ENCODE measurements at regions not wholly inside any gene's neighbourhood (a gene's known extent, or its start where the extent isn't known, plus 50 kb on each side); places are given as distances from the start of the nearest gene placed in this dataset.

GRCh38 chr6:168371981-168372711 is 52.6 kb upstream of the DACT2 start:
- no peak for DNase-seq
- peaks cover 0 to 5% of the 10 kb centered on the region in 2 donors for H3K4me1 ChIP-seq (replicated peaks in 1 of 2)
- WGBS, 4 donors, result 86 to 92% (median 90%) methylated on average over 15 to 21 of the region's 21 CpGs

DNA sequence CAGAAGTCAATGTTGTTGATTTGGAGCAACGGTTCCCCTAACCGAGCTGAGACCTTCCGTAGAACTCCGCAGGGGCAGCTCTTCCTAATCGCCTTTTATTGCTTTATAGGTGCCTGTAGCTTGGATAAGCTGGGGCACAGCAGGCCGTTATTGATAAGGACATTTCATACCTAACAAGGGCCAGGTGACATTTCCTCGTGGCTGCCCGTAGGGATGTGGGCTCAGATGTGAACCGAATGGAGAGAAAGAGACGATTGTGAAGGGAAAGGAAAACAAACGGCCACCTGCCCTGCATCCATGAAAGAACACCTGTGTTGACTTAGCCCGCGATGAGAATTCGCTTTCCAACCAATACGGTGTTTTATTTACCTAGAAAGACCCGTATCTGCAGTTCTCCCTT is 53.3 kb upstream of the DACT2 start:
- WGBS, 4 donors, result 78 to 86% (median 84%) methylated on average over 16 of the region's 16 CpGs
- no peak overlapping the region for H3K4me3 ChIP-seq
- H3K4me1 ChIP-seq (replicated peaks in 1 of 2), result peaks cover 0 to 3% of the 10 kb centered on the region in 2 donors
- DNase-seq, result no peak
- no peak for TF ChIP-seq POLR2A (IDR thresholded peaks at IDR 0.05)
- TF ChIP-seq, protein P1, sequence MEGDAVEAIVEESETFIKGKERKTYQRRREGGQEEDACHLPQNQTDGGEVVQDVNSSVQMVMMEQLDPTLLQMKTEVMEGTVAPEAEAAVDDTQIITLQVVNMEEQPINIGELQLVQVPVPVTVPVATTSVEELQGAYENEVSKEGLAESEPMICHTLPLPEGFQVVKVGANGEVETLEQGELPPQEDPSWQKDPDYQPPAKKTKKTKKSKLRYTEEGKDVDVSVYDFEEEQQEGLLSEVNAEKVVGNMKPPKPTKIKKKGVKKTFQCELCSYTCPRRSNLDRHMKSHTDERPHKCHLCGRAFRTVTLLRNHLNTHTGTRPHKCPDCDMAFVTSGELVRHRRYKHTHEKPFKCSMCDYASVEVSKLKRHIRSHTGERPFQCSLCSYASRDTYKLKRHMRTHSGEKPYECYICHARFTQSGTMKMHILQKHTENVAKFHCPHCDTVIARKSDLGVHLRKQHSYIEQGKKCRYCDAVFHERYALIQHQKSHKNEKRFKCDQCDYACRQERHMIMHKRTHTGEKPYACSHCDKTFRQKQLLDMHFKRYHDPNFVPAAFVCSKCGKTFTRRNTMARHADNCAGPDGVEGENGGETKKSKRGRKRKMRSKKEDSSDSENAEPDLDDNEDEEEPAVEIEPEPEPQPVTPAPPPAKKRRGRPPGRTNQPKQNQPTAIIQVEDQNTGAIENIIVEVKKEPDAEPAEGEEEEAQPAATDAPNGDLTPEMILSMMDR (IDR thresholded peaks at IDR 0.05), result no peak
- no peaks in the 10 kb centered on the region for H3K27me3 ChIP-seq
- H3K27ac ChIP-seq, result no peak overlapping the region
- intact Hi-C loops (cut with DNase I), result loop anchor here in 1 of 2 donors (5.0 kb wide), 1 partner anchor 509 kb away; no protein-coding TSS in a partner anchor
- no peaks in the 10 kb centered on the region for H3K9me3 ChIP-seq (replicated peaks in 1 of 3)
- no peaks in the 10 kb centered on the region for H3K36me3 ChIP-seq (replicated peaks in 1 of 2)

More at GRCh38 chr6:168371981-168372711, 52.6 kb upstream of the DACT2 start:
- H3K9me3 ChIP-seq (replicated peaks in 1 of 3), result no peaks in the 10 kb centered on the region
- no peaks in the 10 kb centered on the region for H3K36me3 ChIP-seq (replicated peaks in 1 of 2)
- no peaks in the 10 kb centered on the region for H3K27me3 ChIP-seq
- no peak overlapping the region for H3K27ac ChIP-seq
- H3K4me3 ChIP-seq, result no peak overlapping the region
- TF ChIP-seq, protein P1 (IDR thresholded peaks at IDR 0.05), result no peak
- no peak for TF ChIP-seq POLR2A (IDR thresholded peaks at IDR 0.05)
- intact Hi-C loops (cut with DNase I), result loop anchor here in 1 of 2 donors (5.0 kb wide), 1 partner anchor 510 kb away; no protein-coding TSS in a partner anchor

DNA sequence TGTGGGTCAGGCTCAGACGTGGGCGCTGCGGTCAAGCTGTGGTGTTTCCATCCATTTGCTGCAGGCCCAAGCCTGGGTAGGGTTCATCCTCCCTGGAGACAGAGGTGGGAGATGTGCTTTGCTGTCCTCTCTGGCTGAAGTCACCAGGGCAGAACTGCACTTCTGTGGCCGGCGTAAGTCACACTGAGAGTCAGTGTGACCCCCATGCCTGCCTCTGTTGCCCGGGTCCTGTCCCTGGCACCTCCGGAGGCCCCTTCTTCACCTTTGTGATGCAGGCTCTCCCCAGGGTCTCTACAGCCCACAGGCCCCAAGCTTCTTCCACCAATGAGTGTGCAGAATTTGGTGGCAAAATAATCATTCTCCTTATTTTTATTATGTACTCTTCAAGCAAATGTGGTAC is 53.8 kb upstream of the DACT2 start:
- intact Hi-C loops (cut with DNase I), result loop anchor here in 1 of 2 donors (5.0 kb wide), 1 partner anchor 509 kb away; no protein-coding TSS in a partner anchor
- DNase-seq, result no peak
- Histone ChIP-seq H3K4me1 (replicated peaks in 1 of 2) (no peaks in the 10 kb centered on the region), H3K9me3 (replicated peaks in 1 of 3) (no peaks in the 10 kb centered on the region), H3K27ac (no peak overlapping the region), H3K27me3 (no peaks in the 10 kb centered on the region), H3K36me3 (replicated peaks in 1 of 2) (no peaks in the 10 kb centered on the region), H3K4me3 (no peak overlapping the region)
- 89 to 94% (median 90%) methylated on average over 6 to 7 of the region's 7 CpGs for WGBS, 4 donors
- TF ChIP-seq, protein P1 (IDR thresholded peaks at IDR 0.05), result no peak
- no peak for TF ChIP-seq POLR2A (IDR thresholded peaks at IDR 0.05)

GRCh38 chr6:168374051-168374502 is 54.5 kb upstream of the DACT2 start:
- no peak for TF ChIP-seq POLR2A (IDR thresholded peaks at IDR 0.05)
- TF ChIP-seq, protein P1 (IDR thresholded peaks at IDR 0.05), result no peak
- intact Hi-C loops (cut with DNase I), result loop anchor here in 1 of 2 donors (5.0 kb wide), 1 partner anchor 508 kb away; no protein-coding TSS in a partner anchor
- WGBS, 4 donors, result 71 to 86% (median 83%) methylated on average over 12 to 13 of the region's 13 CpGs

More at GRCh38 chr6:168374051-168374502, 54.5 kb upstream of the DACT2 start:
- Histone ChIP-seq H3K4me1 (replicated peaks in 1 of 2) (no peaks in the 10 kb centered on the region), H3K27me3 (no peaks in the 10 kb centered on the region), H3K36me3 (replicated peaks in 1 of 2) (no peaks in the 10 kb centered on the region), H3K9me3 (replicated peaks in 1 of 3) (no peaks in the 10 kb centered on the region), H3K4me3 (no peak overlapping the region), H3K27ac (no peak overlapping the region)
- no peak for DNase-seq
